ENCODE measurements at regions not wholly inside any gene's neighbourhood (a gene's known extent, or its start where the extent isn't known, plus 50 kb on each side); places are given as distances from the start of the nearest gene placed in this dataset.

- TF ChIP-seq POLR2AphosphoS5 (IDR thresholded peaks at IDR 0.05; ENCODE audit: low read depth, low read length) (no peak), TAF1 (IDR thresholded peaks at IDR 0.05; ENCODE audit: borderline replicate concordance, insufficient read depth, low read length) (no peak), SIN3A (IDR thresholded peaks at IDR 0.05; ENCODE audit: borderline replicate concordance, insufficient read depth, low read length) (no peak)
Observed at GRCh38 chr1:30654188-30654587, 69.2 kb downstream of the MATN1 start.

Data from PFSK-1 (cell line).